ENCODE measurements at regions not wholly inside any gene's neighbourhood (a gene's known extent, or its start where the extent isn't known, plus 50 kb on each side); places are given as distances from the start of the nearest gene placed in this dataset.

GRCh38 chr5:174338185-174339010, 292.9 kb downstream of the NSG2 start:
- no peak for DNase-seq

- DNase-seq, result no peak
These were observed 293.6 kb downstream of the NSG2 start for GRCh38 chr5:174339130-174339529.

GRCh38 chr5:174340226-174340625, 294.7 kb downstream of the NSG2 start:
- no peak for DNase-seq

DNA sequence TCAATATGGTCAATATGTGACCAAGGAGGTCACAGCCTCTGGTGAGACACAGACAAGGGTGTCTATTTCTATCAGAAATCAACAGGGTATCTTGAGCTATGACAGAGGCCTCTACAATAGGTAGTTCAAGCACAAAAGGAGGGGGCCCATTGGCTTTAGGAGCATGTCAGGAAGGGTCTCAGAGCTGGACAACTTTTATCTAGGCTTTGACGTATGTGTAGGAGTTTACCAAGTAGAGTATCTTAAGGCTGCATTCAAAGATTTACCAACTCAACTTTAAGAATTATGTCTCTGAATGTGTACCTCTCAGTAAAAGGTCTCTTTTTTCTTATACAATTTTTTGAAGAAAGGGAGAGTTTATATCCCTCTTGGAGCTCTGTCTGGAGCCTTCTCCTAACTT, 297.2 kb downstream of the NSG2 start:
- DNase-seq, result no peak

DNA sequence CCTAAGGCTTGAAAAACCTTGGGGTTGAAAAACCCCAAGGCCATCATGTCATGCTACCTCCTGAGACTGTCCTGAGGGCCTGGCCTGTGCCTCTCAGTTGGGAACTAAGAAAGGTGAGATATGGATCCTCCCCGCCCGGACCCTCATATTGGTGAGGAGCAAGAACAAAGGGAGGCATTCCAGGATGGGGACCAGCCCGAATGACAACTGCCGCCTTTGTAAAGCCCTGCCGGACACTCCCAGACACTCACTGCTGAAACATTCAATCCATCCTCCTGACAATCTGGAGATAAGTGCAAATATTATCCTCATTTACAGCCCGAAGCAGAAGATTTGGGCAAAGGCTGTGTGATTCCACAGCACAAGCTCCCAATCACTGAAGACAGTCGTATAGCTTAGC, 298.3 kb downstream of the NSG2 start:
- no peak for DNase-seq

DNA sequence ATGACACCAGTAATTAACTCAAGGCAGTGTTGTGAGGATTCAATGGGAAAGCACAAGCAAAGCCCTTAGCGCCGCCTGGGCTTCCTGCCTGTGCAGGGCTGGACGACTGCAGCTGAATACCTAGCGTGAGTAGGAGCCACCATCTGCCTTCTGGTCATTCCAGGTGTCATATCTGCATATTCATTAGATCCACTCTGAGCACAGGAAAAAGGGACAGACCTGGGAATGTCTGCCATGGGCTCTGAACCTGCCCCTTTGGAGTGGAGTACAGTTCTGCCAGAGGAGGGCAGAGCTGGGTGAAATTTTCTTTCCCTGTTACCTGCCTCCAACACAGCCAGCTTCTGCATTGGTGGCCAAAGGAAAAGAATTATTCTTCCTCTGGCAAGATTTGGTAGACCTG, 298.8 kb downstream of the NSG2 start:
- no peak for DNase-seq

DNA sequence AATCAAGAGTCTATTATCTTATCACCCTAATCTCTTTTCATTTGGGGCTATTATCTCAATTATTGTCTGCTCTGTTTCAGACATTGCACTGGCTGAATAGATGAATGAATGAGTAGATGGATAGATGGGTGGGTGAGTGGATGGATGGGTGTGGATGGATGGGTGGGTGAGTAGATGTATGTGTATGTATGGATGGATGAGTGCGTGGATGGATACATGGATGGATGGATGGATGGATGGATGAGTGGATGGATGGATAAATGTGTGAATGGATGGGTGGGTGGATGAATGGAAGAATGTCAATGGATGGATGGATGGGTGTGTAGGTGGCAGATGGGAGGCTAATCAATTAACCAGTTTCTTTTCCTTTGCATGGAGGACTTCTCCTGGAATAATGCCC, 301.7 kb downstream of the NSG2 start:
- DNase-seq, result no peak

DNA sequence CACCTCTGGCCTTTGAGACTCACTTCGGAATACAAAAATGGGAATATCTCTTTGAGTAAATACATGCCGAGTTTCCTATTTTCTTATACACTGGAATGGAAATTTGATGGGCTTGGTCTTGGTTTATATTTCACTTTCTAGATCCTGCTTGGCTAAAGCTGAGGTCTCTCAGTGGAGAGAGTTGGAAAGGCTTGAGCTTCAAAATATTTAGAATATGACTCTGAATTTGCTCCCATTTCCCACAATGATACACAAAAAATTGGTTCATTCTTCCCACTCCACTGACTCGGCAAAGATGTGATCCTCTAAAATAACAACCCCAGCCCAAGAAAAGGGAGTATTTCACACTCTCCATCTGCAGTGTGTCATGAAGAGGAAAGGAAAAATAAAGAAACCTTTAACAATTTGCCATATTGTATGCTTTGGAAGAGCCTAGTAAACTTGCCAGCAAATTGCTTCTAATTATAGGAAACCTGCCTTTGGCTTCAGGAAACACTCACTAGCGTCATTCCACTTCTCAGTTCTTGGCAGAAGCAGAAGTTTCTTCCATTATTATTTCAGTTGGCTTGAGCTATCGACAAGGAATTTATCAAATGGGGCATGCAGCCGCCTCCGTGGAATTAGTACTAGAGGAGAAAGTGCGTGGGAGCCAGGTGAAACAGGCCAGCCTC, 302.9 kb downstream of the NSG2 start:
- no peak for DNase-seq

DNA sequence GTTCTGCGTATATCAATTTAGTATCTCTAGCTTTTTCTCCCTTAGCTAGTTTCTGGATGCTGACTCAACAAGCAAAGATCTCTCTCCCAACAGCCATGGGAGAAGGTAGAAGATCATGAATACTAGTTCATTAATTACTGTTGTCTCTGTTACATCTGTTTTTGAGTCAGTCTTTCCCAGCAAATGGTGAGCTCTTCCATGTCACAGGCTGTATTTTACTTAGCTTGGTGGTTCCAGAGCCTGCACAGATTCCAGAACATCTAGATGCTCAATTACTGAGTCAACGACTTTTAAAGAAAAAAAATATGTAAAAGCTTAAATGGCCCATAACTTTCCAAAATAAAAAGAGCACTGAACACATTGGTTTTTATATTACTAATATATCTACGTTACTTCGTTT, 307.2 kb downstream of the NSG2 start:
- no peak for DNase-seq

DNA sequence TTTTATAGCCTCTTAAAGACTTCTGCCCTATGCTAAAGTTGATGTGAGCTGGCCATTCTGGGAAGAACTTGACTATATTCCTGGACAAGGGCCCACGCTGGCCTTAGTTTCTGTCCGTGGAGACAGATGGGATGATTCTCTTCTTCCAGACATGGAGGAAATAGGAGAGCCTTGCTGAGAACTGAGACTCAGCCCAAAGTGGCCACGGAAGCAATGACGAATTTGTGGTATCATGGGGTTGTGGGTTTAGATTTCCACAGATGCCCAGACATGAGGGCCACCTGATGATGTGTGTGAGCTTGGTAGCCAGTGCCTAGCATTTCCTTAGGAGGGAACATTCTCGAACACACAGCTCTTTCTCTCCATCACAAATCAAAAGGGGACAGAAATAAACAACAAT, 309.1 kb downstream of the NSG2 start:
- DNase-seq, result no peak

GRCh38 chr5:174355208-174355612, 309.7 kb downstream of the NSG2 start:
- no peak for DNase-seq

DNA sequence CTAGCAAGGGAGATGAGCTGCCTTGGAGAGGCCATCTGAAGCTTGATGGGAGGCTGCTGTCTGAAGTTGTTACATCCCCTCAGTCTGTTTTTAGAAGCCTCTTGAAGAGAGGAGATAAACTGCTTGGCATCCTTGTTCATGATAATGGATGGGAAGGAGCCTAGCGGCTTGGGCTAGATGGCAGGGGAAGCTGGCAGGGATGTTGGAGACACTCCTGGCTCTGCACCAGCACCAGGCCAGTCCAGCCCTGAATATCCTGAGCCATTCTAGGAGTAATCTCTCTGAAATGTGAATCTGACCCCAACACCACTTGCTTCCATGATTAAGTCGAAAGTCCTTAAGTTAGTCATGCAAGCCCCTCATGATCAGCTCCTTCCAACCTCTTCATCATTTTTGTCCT, 310.5 kb downstream of the NSG2 start:
- DNase-seq, result no peak

DNA sequence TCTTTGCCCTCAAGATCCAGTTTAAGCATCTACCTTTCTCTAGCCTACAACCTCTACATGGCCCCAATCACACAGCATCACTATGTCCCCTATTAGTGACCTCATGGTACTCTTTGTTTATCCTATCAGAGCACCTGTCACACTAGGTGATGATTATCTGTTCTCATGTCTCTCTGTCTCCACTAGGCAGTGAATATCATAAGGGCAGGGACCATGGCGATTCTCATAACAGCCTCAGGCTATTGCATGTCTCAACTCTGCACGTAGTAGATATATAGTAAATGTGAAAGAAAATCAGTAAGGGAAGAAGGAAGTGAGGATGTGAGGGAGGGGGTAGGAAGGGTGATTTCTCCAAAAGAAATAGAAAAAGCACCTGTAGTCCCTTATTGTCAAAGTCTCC, 311.0 kb downstream of the NSG2 start:
- DNase-seq, result no peak

- no peak for DNase-seq
These were observed 312.8 kb downstream of the NSG2 start for GRCh38 chr5:174358276-174358675.

DNA sequence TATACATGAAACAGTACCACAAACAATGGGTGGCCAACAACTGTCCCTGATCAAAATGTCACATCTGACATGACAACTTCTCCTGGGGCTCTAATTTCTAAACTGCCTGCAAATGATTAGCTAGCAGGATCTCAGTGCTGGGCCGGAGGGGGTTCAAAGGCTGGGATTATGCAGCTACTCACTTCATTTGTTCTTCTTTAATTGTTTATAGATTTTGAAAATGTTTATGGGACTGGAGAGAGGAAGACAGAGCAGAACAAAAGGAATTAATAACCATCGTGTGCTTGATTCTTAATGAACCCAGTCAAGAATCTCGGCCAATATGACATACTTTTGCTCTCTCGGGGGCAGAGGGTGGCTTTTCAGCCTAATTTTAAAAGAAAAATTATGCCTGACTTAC, 313.6 kb downstream of the NSG2 start:
- DNase-seq, result no peak

GRCh38 chr5:174362514-174362913, 317.0 kb downstream of the NSG2 start:
- no peak for DNase-seq

GRCh38 chr5:174363934-174364333, 318.4 kb downstream of the NSG2 start:
- DNase-seq, result no peak

DNA sequence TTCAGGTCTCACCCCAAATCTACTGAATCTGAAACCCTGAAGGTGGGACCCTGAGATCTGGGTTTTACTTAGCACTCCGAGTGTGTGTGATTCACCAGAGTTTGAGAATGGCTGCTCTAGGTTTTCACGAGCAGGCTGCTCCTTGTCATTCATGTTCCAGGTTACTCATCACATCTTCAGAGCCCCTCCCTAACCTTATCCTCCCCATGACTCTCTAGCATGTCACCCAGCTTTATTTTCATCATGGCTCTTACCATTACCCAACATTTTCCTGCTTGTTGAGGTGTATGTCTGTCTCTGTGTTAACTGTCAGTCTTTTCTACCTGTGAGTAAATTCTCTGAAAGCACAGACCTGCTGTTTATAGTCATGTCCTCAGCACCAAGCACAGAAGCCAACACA, 319.2 kb downstream of the NSG2 start:
- DNase-seq, result no peak

- no peak for DNase-seq
These were observed 326.1 kb downstream of the NSG2 start for GRCh38 chr5:174371600-174372094.

- DNase-seq, result no peak
These were observed 328.7 kb downstream of the NSG2 start for GRCh38 chr5:174374206-174374605.

GRCh38 chr5:174376056-174376455, 330.6 kb downstream of the NSG2 start:
- no peak for DNase-seq

GRCh38 chr5:174376726-174377373, 331.3 kb downstream of the NSG2 start:
- DNase-seq, result no peak

GRCh38 chr5:174378121-174378874, 332.8 kb downstream of the NSG2 start:
- DNase-seq, result no peak
